Naive B cell (primary cell): ENCODE measurements at regions not wholly inside any gene's neighbourhood (a gene's known extent, or its start where the extent isn't known, plus 50 kb on each side); places are given as distances from the start of the nearest gene placed in this dataset.

ENCODE experiments used
- ATAC-seq, 2 donors: fragments of 150-1000 bp; cut with Tn5 transposase; 2 replicates each; pipeline ENCODE4 v1.10.0; 2021; ENCODE audit warnings: low read depth in 2 of 2, mild to moderate bottlenecking in 2 of 2, moderate library complexity in 2 of 2
- DNase-seq: peaks from one replicate; pipeline ENCODE4 v3.0.0; 2022
- H3K27ac Mint-ChIP-seq, 6 donors: one replicate each; pipeline ENCODE4 v1.8.0; 2020 to 2022; ENCODE audit warnings: mild to moderate bottlenecking in 6 of 6, mixed read lengths in 6 of 6, moderate library complexity in 5 of 6, inconsistent platforms in 2 of 6
- H3K27me3 Mint-ChIP-seq, 3 donors: one replicate each; pipeline ENCODE4 v1.8.0; 2021 to 2022; ENCODE audit warnings: mixed read lengths in 3 of 3, mild to moderate bottlenecking in 1 of 3
- H3K36me3 Mint-ChIP-seq, 2 donors: one replicate each; pipeline ENCODE4 v1.8.0; 2020 to 2022; ENCODE audit warnings: mixed read lengths in 2 of 2, inconsistent platforms in 1 of 2, mild to moderate bottlenecking in 1 of 2
- H3K4me1 Mint-ChIP-seq, 3 donors: one replicate each; pipeline ENCODE4 v1.8.0; 2020 to 2022; ENCODE audit warnings: mixed read lengths in 3 of 3, inconsistent platforms in 1 of 3, mild to moderate bottlenecking in 1 of 3, moderate library complexity in 1 of 3
- H3K4me3 Mint-ChIP-seq, 8 donors: one replicate each; pipeline ENCODE4 v1.8.0; 2020 to 2022; ENCODE audit warnings: mild to moderate bottlenecking in 8 of 8, mixed read lengths in 8 of 8, moderate library complexity in 8 of 8, inconsistent platforms in 2 of 8
- H3K9me3 Mint-ChIP-seq, 7 donors: one replicate each; pipeline ENCODE4 v1.8.0; 2020 to 2022; ENCODE audit warnings: mixed read lengths in 7 of 7, mild to moderate bottlenecking in 5 of 7, inconsistent platforms in 2 of 7, moderate library complexity in 1 of 7

GRCh38 chr2:181812106-181812743, 79.3 kb upstream of the ITPRID2 start:
- Mint-ChIP-seq H3K27me3 (no peaks in the 10 kb centered on the region), H3K27ac (no peak overlapping the region), H3K9me3 (no peaks in the 10 kb centered on the region), H3K36me3 (no peaks in the 10 kb centered on the region), H3K4me3 (no peak overlapping the region), H3K4me1 (no peaks in the 10 kb centered on the region)
- DNase-seq (no peak), ATAC-seq (no peak)

GRCh38 chr2:181814057-181814491, 77.5 kb upstream of the ITPRID2 start:
- no peak for DNase-seq
- no peak for ATAC-seq
- H3K4me3 Mint-ChIP-seq = no peak overlapping the region

GRCh38 chr2:181817509-181817908, 74.0 kb upstream of the ITPRID2 start:
- H3K27me3 Mint-ChIP-seq = no peaks in the 10 kb centered on the region
- H3K9me3 Mint-ChIP-seq = no peaks in the 10 kb centered on the region
- no peak overlapping the region for H3K27ac Mint-ChIP-seq
- no peaks in the 10 kb centered on the region for H3K36me3 Mint-ChIP-seq
- no peak for DNase-seq
- H3K4me1 Mint-ChIP-seq = no peaks in the 10 kb centered on the region
- no peak overlapping the region for H3K4me3 Mint-ChIP-seq
- no peak for ATAC-seq

More at GRCh38 chr2:181814057-181814491, 77.5 kb upstream of the ITPRID2 start:
- H3K27me3 Mint-ChIP-seq = no peaks in the 10 kb centered on the region
- H3K9me3 Mint-ChIP-seq = no peaks in the 10 kb centered on the region
- no peaks in the 10 kb centered on the region for H3K4me1 Mint-ChIP-seq
- no peak overlapping the region for H3K27ac Mint-ChIP-seq
- no peaks in the 10 kb centered on the region for H3K36me3 Mint-ChIP-seq

- peaks cover 0 to 6% (median 0%) of the 10 kb centered on the region in 3 donors for H3K27me3 Mint-ChIP-seq
- DNase-seq = no peak
These were observed 73.4 kb upstream of the ITPRID2 start for GRCh38 chr2:181818058-181818680.

GRCh38 chr2:181818840-181819239, 72.7 kb upstream of the ITPRID2 start:
- H3K36me3 Mint-ChIP-seq = no peaks in the 10 kb centered on the region
- ATAC-seq = no peak
- H3K4me1 Mint-ChIP-seq = no peaks in the 10 kb centered on the region
- H3K4me3 Mint-ChIP-seq = no peak overlapping the region
- H3K27ac Mint-ChIP-seq = no peak overlapping the region
- H3K9me3 Mint-ChIP-seq = peaks cover 0 to 2% (median 0%) of the 10 kb centered on the region in 7 donors
- peaks cover 0 to 6% (median 0%) of the 10 kb centered on the region in 3 donors for H3K27me3 Mint-ChIP-seq
- no peak for DNase-seq

More at GRCh38 chr2:181818058-181818680, 73.4 kb upstream of the ITPRID2 start:
- no peaks in the 10 kb centered on the region for H3K36me3 Mint-ChIP-seq
- no peak for ATAC-seq
- no peaks in the 10 kb centered on the region for H3K4me1 Mint-ChIP-seq
- H3K9me3 Mint-ChIP-seq = peaks cover 0 to 2% (median 0%) of the 10 kb centered on the region in 7 donors
- no peak overlapping the region for H3K27ac Mint-ChIP-seq
- H3K4me3 Mint-ChIP-seq = no peak overlapping the region

GRCh38 chr2:181821049-181821448, 70.5 kb upstream of the ITPRID2 start:
- DNase-seq (no peak), ATAC-seq (no peak)
- Mint-ChIP-seq H3K9me3 (peaks cover 0 to 2% (median 0%) of the 10 kb centered on the region in 7 donors), H3K36me3 (no peaks in the 10 kb centered on the region), H3K27ac (no peak overlapping the region), H3K4me1 (no peaks in the 10 kb centered on the region), H3K4me3 (no peak overlapping the region), H3K27me3 (peaks cover 0 to 13% (median 6%) of the 10 kb centered on the region in 3 donors)

- no peak for DNase-seq
- H3K9me3 Mint-ChIP-seq = peaks cover 0 to 2% (median 0%) of the 10 kb centered on the region in 7 donors
These were observed 69.4 kb upstream of the ITPRID2 start for GRCh38 chr2:181822097-181822496.

GRCh38 chr2:181823405-181823804, 68.1 kb upstream of the ITPRID2 start:
- no peaks in the 10 kb centered on the region for H3K36me3 Mint-ChIP-seq
- H3K27ac Mint-ChIP-seq = peak overlapping the region in 1 of 6 donors; percentile 68
- no peak for DNase-seq
- peaks cover 0 to 2% (median 0%) of the 10 kb centered on the region in 7 donors for H3K9me3 Mint-ChIP-seq
- ATAC-seq = no peak
- no peak overlapping the region for H3K4me3 Mint-ChIP-seq
- peaks cover 0 to 13% (median 6%) of the 10 kb centered on the region in 3 donors for H3K27me3 Mint-ChIP-seq
- no peaks in the 10 kb centered on the region for H3K4me1 Mint-ChIP-seq

More at GRCh38 chr2:181822097-181822496, 69.4 kb upstream of the ITPRID2 start:
- peak overlapping the region in 1 of 6 donors; percentile 19 for H3K27ac Mint-ChIP-seq
- no peak for ATAC-seq
- H3K4me3 Mint-ChIP-seq = no peak overlapping the region
- peaks cover 0 to 13% (median 6%) of the 10 kb centered on the region in 3 donors for H3K27me3 Mint-ChIP-seq
- H3K4me1 Mint-ChIP-seq = no peaks in the 10 kb centered on the region
- no peaks in the 10 kb centered on the region for H3K36me3 Mint-ChIP-seq

- ATAC-seq (no peak), DNase-seq (no peak)
- no peaks in the 10 kb centered on the region for H3K4me1 Mint-ChIP-seq
- no peaks in the 10 kb centered on the region for H3K36me3 Mint-ChIP-seq
- H3K4me3 Mint-ChIP-seq = no peak overlapping the region
- no peak overlapping the region for H3K27ac Mint-ChIP-seq
- no peaks in the 10 kb centered on the region for H3K9me3 Mint-ChIP-seq
- H3K27me3 Mint-ChIP-seq = peaks cover 13 to 29% (median 20%) of the 10 kb centered on the region in 3 donors
These were observed 63.3 kb upstream of the ITPRID2 start for GRCh38 chr2:181828122-181828705.

- Mint-ChIP-seq H3K27me3 (peaks cover 17 to 29% (median 22%) of the 10 kb centered on the region in 3 donors), H3K27ac (no peak overlapping the region), H3K36me3 (no peaks in the 10 kb centered on the region), H3K9me3 (peaks cover 0 to under 1% (median 0%) of the 10 kb centered on the region in 7 donors), H3K4me3 (no peak overlapping the region), H3K4me1 (no peaks in the 10 kb centered on the region)
- ATAC-seq (no peak), DNase-seq (no peak)
These were observed 62.3 kb upstream of the ITPRID2 start for GRCh38 chr2:181829230-181829629.

GRCh38 chr2:181832015-181832414, 59.5 kb upstream of the ITPRID2 start:
- no peaks in the 10 kb centered on the region for H3K4me1 Mint-ChIP-seq
- H3K27ac Mint-ChIP-seq = no peak overlapping the region
- H3K27me3 Mint-ChIP-seq = peaks cover 18 to 34% (median 20%) of the 10 kb centered on the region in 3 donors
- H3K9me3 Mint-ChIP-seq = peaks cover 0 to 8% (median 0%) of the 10 kb centered on the region in 7 donors
- H3K4me3 Mint-ChIP-seq = no peak overlapping the region
- ATAC-seq (no peak), DNase-seq (no peak)
- H3K36me3 Mint-ChIP-seq = no peaks in the 10 kb centered on the region

GRCh38 chr2:181836583-181836982, 54.9 kb upstream of the ITPRID2 start:
- ATAC-seq = no peak
- no peak overlapping the region for H3K4me3 Mint-ChIP-seq
- H3K4me1 Mint-ChIP-seq = no peaks in the 10 kb centered on the region
- H3K27ac Mint-ChIP-seq = no peak overlapping the region
- DNase-seq = no peak
- H3K36me3 Mint-ChIP-seq = no peaks in the 10 kb centered on the region
- H3K9me3 Mint-ChIP-seq = peaks cover 0 to 8% (median 0%) of the 10 kb centered on the region in 7 donors
- peaks cover 10 to 29% (median 17%) of the 10 kb centered on the region in 3 donors for H3K27me3 Mint-ChIP-seq

- Mint-ChIP-seq H3K27me3 (peaks cover 10 to 21% (median 17%) of the 10 kb centered on the region in 3 donors), H3K9me3 (peaks cover 0 to 8% (median 0%) of the 10 kb centered on the region in 7 donors), H3K4me3 (no peak overlapping the region), H3K36me3 (no peaks in the 10 kb centered on the region), H3K4me1 (no peaks in the 10 kb centered on the region), H3K27ac (no peak overlapping the region)
- DNase-seq (no peak), ATAC-seq (no peak)
These were observed 54.0 kb upstream of the ITPRID2 start for GRCh38 chr2:181837563-181837962.

GRCh38 chr2:181839811-181840210, 51.7 kb upstream of the ITPRID2 start:
- ATAC-seq (no peak), DNase-seq (no peak)
- H3K4me3 Mint-ChIP-seq = no peak overlapping the region
- H3K27ac Mint-ChIP-seq = no peak overlapping the region
- peaks cover 5 to 21% (median 15%) of the 10 kb centered on the region in 3 donors for H3K27me3 Mint-ChIP-seq
- no peaks in the 10 kb centered on the region for H3K36me3 Mint-ChIP-seq
- H3K4me1 Mint-ChIP-seq = no peaks in the 10 kb centered on the region
- H3K9me3 Mint-ChIP-seq = peaks cover 0 to 2% (median 0%) of the 10 kb centered on the region in 7 donors
